Raji (cell line): ENCODE measurements at regions not wholly inside any gene's neighbourhood (a gene's known extent, or its start where the extent isn't known, plus 50 kb on each side); places are given as distances from the start of the nearest gene placed in this dataset.

Experiments
- POLR2A ChIP-seq: IDR thresholded peaks from 2 replicates; pipeline ENCODE4 v1.6.1; 2011; ENCODE audit warnings: low read depth, low read length, control low read depth; ENCODE audit not compliant: insufficient read depth

- TF ChIP-seq POLR2A = no peak
These were observed 257.6 kb upstream of the TLE3 start for GRCh38 chr15:70355275-70355795.

GRCh38 chr15:70354346-70354905, 256.7 kb upstream of the TLE3 start:
- no peak for TF ChIP-seq POLR2A

- TF ChIP-seq POLR2A = no peak
These were observed 256.1 kb upstream of the TLE3 start for GRCh38 chr15:70353606-70354345.

- TF ChIP-seq POLR2A = no peak
These were observed 254.4 kb upstream of the TLE3 start for GRCh38 chr15:70351941-70352774.

GRCh38 chr15:70351391-70351790, 253.7 kb upstream of the TLE3 start:
- TF ChIP-seq POLR2A = no peak

- no peak for TF ChIP-seq POLR2A
These were observed 251.0 kb upstream of the TLE3 start for GRCh38 chr15:70348581-70349344.

- TF ChIP-seq POLR2A = no peak
These were observed 250.5 kb upstream of the TLE3 start for GRCh38 chr15:70348226-70348543.

- TF ChIP-seq POLR2A = no peak
These were observed 249.9 kb upstream of the TLE3 start for GRCh38 chr15:70347321-70348225.

GRCh38 chr15:70345251-70346019, 247.7 kb upstream of the TLE3 start:
- TF ChIP-seq POLR2A = no peak

GRCh38 chr15:70344666-70345065, 246.9 kb upstream of the TLE3 start:
- no peak for TF ChIP-seq POLR2A

- TF ChIP-seq POLR2A = no peak
These were observed 246.4 kb upstream of the TLE3 start for GRCh38 chr15:70343961-70344621.

GRCh38 chr15:70342554-70343548, 245.1 kb upstream of the TLE3 start:
- no peak for TF ChIP-seq POLR2A

GRCh38 chr15:70342141-70342540, 244.4 kb upstream of the TLE3 start:
- no peak for TF ChIP-seq POLR2A
